Mammary epithelial cell (primary cell): ENCODE measurements at regions not wholly inside any gene's neighbourhood (a gene's known extent, or its start where the extent isn't known, plus 50 kb on each side); places are given as distances from the start of the nearest gene placed in this dataset.

ENCODE experiments used
- CTCF ChIP-seq, 2 donors: IDR thresholded peaks in 1 of 2; conservative IDR thresholded peaks in 1 of 2; 2 replicates each; pipeline ENCODE4 v1.5.1; 2011 to 2012; ENCODE audit warnings: inconsistent platforms in 2 of 2, low read length in 2 of 2, mild to moderate bottlenecking in 2 of 2, control low read depth in 1 of 2, low read depth in 1 of 2; ENCODE audit not compliant: insufficient read depth in 1 of 2; ENCODE audit errors: extremely low read depth in 1 of 2
- EZH2 ChIP-seq: IDR thresholded peaks from 2 replicates; pipeline ENCODE4 v1.6.1; 2012; ENCODE audit warnings: low read length, inconsistent platforms, borderline replicate concordance

GRCh38 chr3:152516216-152516615, 247.5 kb downstream of the MBNL1 start:
- no peak for TF ChIP-seq CTCF (conservative IDR thresholded peaks at IDR 0.05 in 1 of 2, IDR thresholded peaks at IDR 0.05 in 1 of 2; ENCODE audit: extremely low read depth in 1 of 2, insufficient read depth in 1 of 2, low read depth in 1 of 2, low read length in 2 of 2)
- no peak for TF ChIP-seq EZH2
